Spinal cord (tissue), 9 donors: ENCODE measurements at regions not wholly inside any gene's neighbourhood (a gene's known extent, or its start where the extent isn't known, plus 50 kb on each side); places are given as distances from the start of the nearest gene placed in this dataset.
"Not testable (repeated sequence)": the region's sequence is repeated elsewhere in the genome, so short reads cannot be mapped to it uniquely, and the experiment has no call there.

Experiments used
- DNase-seq, 6 donors: peaks; one replicate each; pipeline versions ENCODE4 v3.0.0 to v3.0.0-alpha.2; 2013 to 2015; ENCODE audit warnings: low spot score in 6 of 6, low read depth in 4 of 6
- H3K27ac ChIP-seq: one replicate; pipeline ENCODE4 v1.5.1; 2013; ENCODE audit warnings: low read depth, low read length, control low read depth
- H3K27me3 ChIP-seq: one replicate; pipeline ENCODE4 v1.6.1; 2013; ENCODE audit warnings: low read length; ENCODE audit not compliant: control insufficient read depth, insufficient read depth
- H3K36me3 ChIP-seq: one replicate; pipeline ENCODE4 v1.6.1; 2013; ENCODE audit warnings: low read length; ENCODE audit not compliant: control insufficient read depth, insufficient read depth
- H3K4me1 ChIP-seq: one replicate; pipeline ENCODE4 v1.6.1; 2013; ENCODE audit warnings: low read length; ENCODE audit not compliant: control insufficient read depth, insufficient read depth
- H3K4me3 ChIP-seq: one replicate; pipeline ENCODE4 v1.5.1; 2013; ENCODE audit warnings: low read depth, low read length, control low read depth
- H3K9me3 ChIP-seq: one replicate; pipeline ENCODE4 v1.6.1; 2013; ENCODE audit warnings: low read length; ENCODE audit not compliant: control insufficient read depth, insufficient read depth
- WGBS: methylation state at CpG from one replicate; pipeline ENCODE4 v1.1.5; 2013; ENCODE audit warnings: missing lambda C conversion rate; ENCODE audit not compliant: insufficient coverage; 5-methylcytosine and 5-hydroxymethylcytosine counted together
- donor health status: healthy.

- Histone ChIP-seq H3K36me3 (no peaks in the 10 kb centered on the region), H3K27me3 (no peaks in the 10 kb centered on the region), H3K9me3 (no peaks in the 10 kb centered on the region), H3K4me1 (no peaks in the 10 kb centered on the region), H3K4me3 (no peak overlapping the region), H3K27ac (no peak overlapping the region)
- DNase-seq = no peak
- WGBS = no CpG with 5 or more reads among the region's 2 CpGs
These were observed 478.9 kb upstream of the CHORDC1 start for GRCh38 chr11:90701716-90702115.

- Histone ChIP-seq H3K9me3 (no peaks in the 10 kb centered on the region), H3K27ac (no peak overlapping the region), H3K36me3 (no peaks in the 10 kb centered on the region), H3K4me3 (no peak overlapping the region), H3K4me1 (no peaks in the 10 kb centered on the region), H3K27me3 (no peaks in the 10 kb centered on the region)
- WGBS = no CpG with 5 or more reads among the region's 4 CpGs
- peak in 1 of 6 donors; percentile 51 for DNase-seq
These were observed 478.1 kb upstream of the CHORDC1 start for GRCh38 chr11:90700789-90701439.

GRCh38 chr11:90699791-90700400, 477.0 kb upstream of the CHORDC1 start:
- H3K4me3 ChIP-seq = no peak overlapping the region
- H3K4me1 ChIP-seq = no peaks in the 10 kb centered on the region
- H3K27me3 ChIP-seq = no peaks in the 10 kb centered on the region
- peak in 3 of 6 donors; percentile 1 to 74 (median 54) for DNase-seq
- H3K36me3 ChIP-seq = no peaks in the 10 kb centered on the region
- no CpG with 5 or more reads among the region's 2 CpGs for WGBS
- no peak overlapping the region for H3K27ac ChIP-seq
- no peaks in the 10 kb centered on the region for H3K9me3 ChIP-seq

GRCh38 chr11:90698238-90698637, 475.4 kb upstream of the CHORDC1 start:
- H3K27me3 ChIP-seq = no peaks in the 10 kb centered on the region
- H3K4me1 ChIP-seq = no peaks in the 10 kb centered on the region
- H3K36me3 ChIP-seq = no peaks in the 10 kb centered on the region
- H3K4me3 ChIP-seq = no peak overlapping the region
- no peaks in the 10 kb centered on the region for H3K9me3 ChIP-seq
- DNase-seq = no peak
- no peak overlapping the region for H3K27ac ChIP-seq

- not testable (repeated sequence) for DNase-seq, H3K27ac ChIP-seq, H3K27me3 ChIP-seq, H3K9me3 ChIP-seq, H3K4me1 ChIP-seq, H3K36me3 ChIP-seq, H3K4me3 ChIP-seq
- WGBS = 95% methylated on average over 1 of the region's 1 CpG
These were observed 452.6 kb upstream of the CHORDC1 start for GRCh38 chr11:90675496-90675895.

GRCh38 chr11:90669094-90669493, 446.2 kb upstream of the CHORDC1 start:
- Histone ChIP-seq H3K4me1 (no peaks in the 10 kb centered on the region), H3K36me3 (no peaks in the 10 kb centered on the region), H3K4me3 (no peak overlapping the region), H3K27me3 (no peaks in the 10 kb centered on the region), H3K27ac (no peak overlapping the region), H3K9me3 (no peaks in the 10 kb centered on the region)
- no CpG with 5 or more reads among the region's 2 CpGs for WGBS
- DNase-seq = no peak

GRCh38 chr11:90668502-90668901, 445.7 kb upstream of the CHORDC1 start:
- no peak overlapping the region for H3K27ac ChIP-seq
- no peak for DNase-seq
- no peaks in the 10 kb centered on the region for H3K4me1 ChIP-seq
- no peaks in the 10 kb centered on the region for H3K9me3 ChIP-seq
- no peak overlapping the region for H3K4me3 ChIP-seq
- H3K36me3 ChIP-seq = no peaks in the 10 kb centered on the region
- no peaks in the 10 kb centered on the region for H3K27me3 ChIP-seq

GRCh38 chr11:90661233-90661632, 438.4 kb upstream of the CHORDC1 start:
- Histone ChIP-seq H3K4me3 (no peak overlapping the region), H3K27ac (no peak overlapping the region), H3K27me3 (no peaks in the 10 kb centered on the region), H3K9me3 (no peaks in the 10 kb centered on the region), H3K36me3 (no peaks in the 10 kb centered on the region), H3K4me1 (no peaks in the 10 kb centered on the region)
- no CpG with 5 or more reads among the region's 2 CpGs for WGBS
- DNase-seq = no peak

- H3K4me1 ChIP-seq = no peaks in the 10 kb centered on the region
- H3K4me3 ChIP-seq = no peak overlapping the region
- DNase-seq = no peak
- WGBS = 100% methylated on average over 1 of the region's 2 CpGs
- H3K27ac ChIP-seq = no peak overlapping the region
- H3K27me3 ChIP-seq = no peaks in the 10 kb centered on the region
- no peaks in the 10 kb centered on the region for H3K9me3 ChIP-seq
- no peaks in the 10 kb centered on the region for H3K36me3 ChIP-seq
These were observed 433.3 kb upstream of the CHORDC1 start for GRCh38 chr11:90656171-90656570.

GRCh38 chr11:90650153-90650552, 427.3 kb upstream of the CHORDC1 start:
- Histone ChIP-seq H3K9me3 (peaks cover 2% of the 10 kb centered on the region), H3K4me1 (no peaks in the 10 kb centered on the region), H3K27ac (no peak overlapping the region), H3K4me3 (no peak overlapping the region), H3K36me3 (no peaks in the 10 kb centered on the region), H3K27me3 (no peaks in the 10 kb centered on the region)
- no CpG with 5 or more reads among the region's 2 CpGs for WGBS
- no peak for DNase-seq
